ENCODE measurements at regions not wholly inside any gene's neighbourhood (a gene's known extent, or its start where the extent isn't known, plus 50 kb on each side); places are given as distances from the start of the nearest gene placed in this dataset.

- H3K4me3 ChIP-seq, result no peak overlapping the region
- TF ChIP-seq, protein P1, sequence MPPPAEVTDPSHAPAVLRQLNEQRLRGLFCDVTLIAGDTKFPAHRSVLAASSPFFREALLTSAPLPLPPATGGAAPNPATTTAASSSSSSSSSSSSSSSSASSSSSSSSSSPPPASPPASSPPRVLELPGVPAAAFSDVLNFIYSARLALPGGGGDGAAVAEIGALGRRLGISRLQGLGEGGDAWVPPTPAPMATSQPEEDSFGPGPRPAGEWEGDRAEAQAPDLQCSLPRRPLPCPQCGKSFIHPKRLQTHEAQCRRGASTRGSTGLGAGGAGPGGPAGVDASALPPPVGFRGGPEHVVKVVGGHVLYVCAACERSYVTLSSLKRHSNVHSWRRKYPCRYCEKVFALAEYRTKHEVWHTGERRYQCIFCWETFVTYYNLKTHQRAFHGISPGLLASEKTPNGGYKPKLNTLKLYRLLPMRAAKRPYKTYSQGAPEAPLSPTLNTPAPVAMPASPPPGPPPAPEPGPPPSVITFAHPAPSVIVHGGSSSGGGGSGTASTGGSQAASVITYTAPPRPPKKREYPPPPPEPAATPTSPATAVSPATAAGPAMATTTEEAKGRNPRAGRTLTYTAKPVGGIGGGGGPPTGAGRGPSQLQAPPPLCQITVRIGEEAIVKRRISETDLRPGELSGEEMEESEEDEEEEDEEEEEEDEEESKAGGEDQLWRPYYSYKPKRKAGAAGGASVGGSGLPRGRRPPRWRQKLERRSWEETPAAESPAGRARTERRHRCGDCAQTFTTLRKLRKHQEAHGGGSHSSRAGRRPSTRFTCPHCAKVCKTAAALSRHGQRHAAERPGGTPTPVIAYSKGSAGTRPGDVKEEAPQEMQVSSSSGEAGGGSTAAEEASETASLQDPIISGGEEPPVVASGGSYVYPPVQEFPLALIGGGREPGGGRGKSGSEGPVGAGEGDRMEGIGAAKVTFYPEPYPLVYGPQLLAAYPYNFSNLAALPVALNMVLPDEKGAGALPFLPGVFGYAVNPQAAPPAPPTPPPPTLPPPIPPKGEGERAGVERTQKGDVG (CRISPR knock-in tag; IDR thresholded peaks at IDR 0.05), result no peak
- no peak for TF ChIP-seq POLR2AphosphoS5 (IDR thresholded peaks at IDR 0.05; ENCODE audit: low read length)
- TF ChIP-seq HDAC6 (IDR thresholded peaks at IDR 0.05; ENCODE audit: unreplicated experiment), result no peak
- TF ChIP-seq WRNIP1 (IDR thresholded peaks at IDR 0.05; ENCODE audit: borderline replicate concordance, low read depth, low read length), result no peak
- no peak for TF ChIP-seq ELK1 (IDR thresholded peaks at IDR 0.05; ENCODE audit: low read depth, low read length)
- no peak for TF ChIP-seq DPF2 (IDR thresholded peaks at IDR 0.05)
- TF ChIP-seq ZNF622 (IDR thresholded peaks at IDR 0.05), result no peak
- TF ChIP-seq SPI1 (IDR thresholded peaks at IDR 0.05; ENCODE audit: borderline replicate concordance, insufficient read depth, low read depth, low read length), result no peak
- no peak for TF ChIP-seq TARDBP (IDR thresholded peaks at IDR 0.05; ENCODE audit: borderline replicate concordance)
- no peak for TF ChIP-seq KAT2A (conservative IDR thresholded peaks at IDR 0.05; ENCODE audit: control insufficient read depth, low read depth, low read length)
- no peak for TF ChIP-seq PRDM15 (CRISPR knock-in tag; IDR thresholded peaks at IDR 0.05)
- TF ChIP-seq BHLHE40 (IDR thresholded peaks at IDR 0.05; ENCODE audit: borderline replicate concordance in 1 of 2, low read depth in 2 of 2, low read length in 1 of 2), result no peak
Measured at GRCh38 chr7:17233603-17234002, 64.8 kb upstream of the AHR start.

More at GRCh38 chr7:17233603-17234002, 64.8 kb upstream of the AHR start:
- ChIA-PET SMC1A (ENCODE audit: uncharacterized antibody, unreplicated experiment) (interaction anchor here (0.8 to 1.3 kb wide), 9 partner anchors 38 to 218 kb away, joined by 3 to 5 read pairs (median 3); no protein-coding TSS in a partner anchor), CTCF (interaction anchor here (0.7 to 1.7 kb wide), 9 partner anchors 21 to 251 kb away, joined by 3 to 5 read pairs (median 3); no protein-coding TSS in a partner anchor), RAD21 (ENCODE audit: unreplicated experiment) (interaction anchor here (0.6 to 2.1 kb wide), 4 partner anchors 47 to 98 kb away, joined by 3 to 6 read pairs (median 4); no protein-coding TSS in a partner anchor), POLR2A (interaction anchor here (1.0 to 2.1 kb wide), 2 partner anchors 47 to 65 kb away, joined by 3 to 4 read pairs; partner anchors contain the start of gene AHR)
- in situ Hi-C loops (cut with MboI), result no loop called here
- no TSS peak for BruUV-seq (replicated peaks)
- H4K20me1 ChIP-seq (ENCODE audit: control insufficient read depth, insufficient read depth), result no peaks in the 10 kb centered on the region
- 40% methylated on average over 2 of the region's 2 CpGs for WGBS (ENCODE audit: insufficient coverage, insufficient replicate concordance, low lambda C conversion rate, missing lambda C conversion rate)
- FAIRE-seq (no peak), DNase-seq (ENCODE audit: low read depth, low spot score) (peak; percentile 9), ATAC-seq (no peak)
- intact Hi-C loops (cut with micrococcal nuclease; ENCODE audit: unreplicated experiment), result loop anchor here (2.0 to 10.0 kb wide), 3 partner anchors 65 to 171 kb away; partner anchors contain the start of gene AHR
- peak overlapping the region; percentile 78 for H3K9ac ChIP-seq (ENCODE audit: control insufficient read depth, insufficient read depth, low read length)
- no peaks in the 10 kb centered on the region for H3K27me3 ChIP-seq (replicated peaks in 1 of 2; ENCODE audit: control insufficient read depth in 2 of 2, insufficient read depth in 2 of 2, low read length in 1 of 2)
- H3K4me1 ChIP-seq (ENCODE audit: control insufficient read depth, insufficient read depth, low read length), result peaks cover 12% of the 10 kb centered on the region
- H3K9me3 ChIP-seq (replicated peaks; ENCODE audit: control insufficient read depth, insufficient read depth, low read length), result no peaks in the 10 kb centered on the region; the same call in 2 of the 3 replicates
- no peaks in the 10 kb centered on the region for H3K79me2 ChIP-seq (ENCODE audit: control insufficient read depth, insufficient read depth, low read length)
- peak overlapping the region; percentile 96 for H3K27ac ChIP-seq (ENCODE audit: control insufficient read depth, insufficient read depth)
- H3K4me2 ChIP-seq (ENCODE audit: control insufficient read depth, insufficient read depth), result peak overlapping the region; percentile 93; the same call in 1 of the 2 replicates
- H2AFZ ChIP-seq (ENCODE audit: control insufficient read depth, low read depth, low read length), result peak overlapping the region; percentile 86
- no peaks in the 10 kb centered on the region for H3K36me3 ChIP-seq (ENCODE audit: control insufficient read depth in 2 of 2, insufficient read depth in 2 of 2, low read length in 1 of 2)
